ENCODE measurements at regions not wholly inside any gene's neighbourhood (a gene's known extent, or its start where the extent isn't known, plus 50 kb on each side); places are given as distances from the start of the nearest gene placed in this dataset.

- Histone ChIP-seq H3K27me3 (ENCODE audit: control insufficient read depth in 2 of 2, insufficient read depth in 2 of 2, low read length in 2 of 2) (peaks cover 0 to 11% of the 10 kb centered on the region in 2 experiments; a peak in 2 of 5 replicates), H3K4me3 (no peak overlapping the region), H3K4me2 (ENCODE audit: insufficient read depth, low read length) (no peak overlapping the region), H3K9ac (ENCODE audit: insufficient read depth in 1 of 2, low read depth in 2 of 2, low read length in 2 of 2) (no peak overlapping the region), H3K9me1 (ENCODE audit: control insufficient read depth, insufficient read depth, low read length) (no peaks in the 10 kb centered on the region), H2AFZ (ENCODE audit: low read depth, low read length) (no peak overlapping the region), H3K79me2 (ENCODE audit: control insufficient read depth, insufficient read depth, low read length) (no peaks in the 10 kb centered on the region), H3K9me3 (replicated peaks; ENCODE audit: control insufficient read depth, insufficient read depth, low read depth, low read length) (no peaks in the 10 kb centered on the region), H3K36me3 (ENCODE audit: control insufficient read depth, insufficient read depth, low read length) (no peaks in the 10 kb centered on the region), H3K27ac (ENCODE audit: extremely low read depth, low read depth, low read length) (no peak overlapping the region), H3K4me1 (replicated peaks in 1 of 2; ENCODE audit: control insufficient read depth in 2 of 2, insufficient read depth in 2 of 2, low read length in 2 of 2) (no peaks in the 10 kb centered on the region), H4K20me1 (replicated peaks; ENCODE audit: control insufficient read depth, insufficient read depth, low read length) (no peaks in the 10 kb centered on the region)
- BruUV-seq (replicated peaks) = no TSS peak
- DNase-seq (ENCODE audit: extremely low read depth in 1 of 4, low spot score in 3 of 4) (no peak), ATAC-seq (no peak), FAIRE-seq (no peak)
- TF ChIP-seq HEY1 (CRISPR knock-in tag; IDR thresholded peaks at IDR 0.05; ENCODE audit: borderline replicate concordance) = no peak
- TF ChIP-seq RBFOX2 (IDR thresholded peaks at IDR 0.05; ENCODE audit: low read depth, low read length) = no peak
- no peak for TF ChIP-seq BHLHE40 (IDR thresholded peaks at IDR 0.05; ENCODE audit: low read length)
- no peak for TF ChIP-seq MAFG (tag; conservative IDR thresholded peaks at IDR 0.05)
- TF ChIP-seq COPS2 (conservative IDR thresholded peaks at IDR 0.05) = no peak
- TF ChIP-seq SRSF3 (IDR thresholded peaks at IDR 0.05; ENCODE audit: insufficient read depth, low read length) = no peak
- no peak for TF ChIP-seq SRSF1 (IDR thresholded peaks at IDR 0.05; ENCODE audit: low read depth, low read length)
- no peak for TF ChIP-seq DEAF1 (CRISPR knock-in tag; IDR thresholded peaks at IDR 0.05)
- TF ChIP-seq HNRNPH1 (optimal IDR thresholded peaks at IDR 0.05; ENCODE audit: low read depth, low read length) = no peak
- TF ChIP-seq SNIP1 (IDR thresholded peaks at IDR 0.05; ENCODE audit: low read depth) = no peak
- TF ChIP-seq MTA2 (IDR thresholded peaks at IDR 0.05; ENCODE audit: low read depth) = no peak
- TF ChIP-seq TAF15 (IDR thresholded peaks at IDR 0.05; ENCODE audit: low read depth, low read length) = no peak
- no peak for TF ChIP-seq PBX2 (CRISPR knock-in tag; IDR thresholded peaks at IDR 0.05; ENCODE audit: low read depth)
- TF ChIP-seq PBX2 (tag; conservative IDR thresholded peaks at IDR 0.05; ENCODE audit: low read depth) = no peak
- TF ChIP-seq ZNF589 (CRISPR knock-in tag; IDR thresholded peaks at IDR 0.05; ENCODE audit: low read depth) = no peak
- TF ChIP-seq HDAC6 (IDR thresholded peaks at IDR 0.05; ENCODE audit: low read depth, low read length) = no peak
- WGBS (ENCODE audit: insufficient coverage, low coverage, missing lambda C conversion rate) = 2% methylated on average over 9 of the region's 9 CpGs
- CTCF ChIA-PET (ENCODE audit: low intra/inter-chr PET ratio) = no interaction called here
- intact Hi-C loops (cut with micrococcal nuclease) (no loop called here), in situ Hi-C loops (cut with MboI) (loop anchor here (25.0 kb wide), 1 partner anchor 1292 kb away; the partner anchor contains the start of gene RASL10B)
- POLR2A ChIA-PET = no interaction called here
These were observed 82.1 kb upstream of the CCL1 start for GRCh38 chr17:34445101-34445500.
